HG03159 (cell line): ENCODE measurements at regions not wholly inside any gene's neighbourhood (a gene's known extent, or its start where the extent isn't known, plus 50 kb on each side); places are given as distances from the start of the nearest gene placed in this dataset.
"Not testable (repeated sequence)": the region's sequence is repeated elsewhere in the genome, so short reads cannot be mapped to it uniquely, and the experiment has no call there.

ENCODE experiments used
- ATAC-seq: cut with Tn5 transposase; IDR thresholded peaks from one replicate; pipeline ENCODE4 v1.9.1; 2021; ENCODE audit warnings: mild to moderate bottlenecking, moderate library complexity; ENCODE audit not compliant: unreplicated experiment

- no peak for ATAC-seq
Observed at GRCh38 chr2:223180463-223180862, 128.5 kb downstream of the KCNE4 start.

GRCh38 chr2:223181561-223181960 lies 129.6 kb downstream of the KCNE4 start:
- ATAC-seq, result no peak

GRCh38 chr2:223182356-223182755 lies 130.4 kb downstream of the KCNE4 start:
- ATAC-seq, result no peak

GRCh38 chr2:223185638-223186037 lies 133.6 kb downstream of the KCNE4 start:
- ATAC-seq, result no peak

- no peak for ATAC-seq
Observed at GRCh38 chr2:223187256-223187655, 135.3 kb downstream of the KCNE4 start.

GRCh38 chr2:223190561-223191206 lies 138.7 kb downstream of the KCNE4 start:
- not testable (repeated sequence) for ATAC-seq

- no peak for ATAC-seq
Observed at GRCh38 chr2:223196331-223196730, 144.3 kb downstream of the KCNE4 start.

GRCh38 chr2:223197046-223197445 lies 145.1 kb downstream of the KCNE4 start:
- ATAC-seq, result no peak

- ATAC-seq, result no peak
Observed at GRCh38 chr2:223199531-223200515, 147.8 kb downstream of the KCNE4 start.

- no peak for ATAC-seq
Observed at GRCh38 chr2:223203971-223204929, 152.3 kb downstream of the KCNE4 start.

- no peak for ATAC-seq
Observed at GRCh38 chr2:223210489-223210888, 158.5 kb downstream of the KCNE4 start.

GRCh38 chr2:223214394-223215253 lies 162.6 kb downstream of the KCNE4 start:
- ATAC-seq, result no peak

GRCh38 chr2:223215254-223215516 lies 163.2 kb downstream of the KCNE4 start:
- ATAC-seq, result no peak

- no peak for ATAC-seq
Observed at GRCh38 chr2:223217373-223217772, 165.4 kb downstream of the KCNE4 start.

- no peak for ATAC-seq
Observed at GRCh38 chr2:223218587-223219178, 166.7 kb downstream of the KCNE4 start.

GRCh38 chr2:223219872-223220657 lies 168.1 kb downstream of the KCNE4 start:
- no peak for ATAC-seq

GRCh38 chr2:223220658-223220925 lies 168.6 kb downstream of the KCNE4 start:
- no peak for ATAC-seq

- no peak for ATAC-seq
Observed at GRCh38 chr2:223221139-223221835, 169.3 kb downstream of the KCNE4 start.

GRCh38 chr2:223222397-223222796 lies 170.4 kb downstream of the KCNE4 start:
- no peak for ATAC-seq
